ENCODE measurements at regions not wholly inside any gene's neighbourhood (a gene's known extent, or its start where the extent isn't known, plus 50 kb on each side); places are given as distances from the start of the nearest gene placed in this dataset.

DNA sequence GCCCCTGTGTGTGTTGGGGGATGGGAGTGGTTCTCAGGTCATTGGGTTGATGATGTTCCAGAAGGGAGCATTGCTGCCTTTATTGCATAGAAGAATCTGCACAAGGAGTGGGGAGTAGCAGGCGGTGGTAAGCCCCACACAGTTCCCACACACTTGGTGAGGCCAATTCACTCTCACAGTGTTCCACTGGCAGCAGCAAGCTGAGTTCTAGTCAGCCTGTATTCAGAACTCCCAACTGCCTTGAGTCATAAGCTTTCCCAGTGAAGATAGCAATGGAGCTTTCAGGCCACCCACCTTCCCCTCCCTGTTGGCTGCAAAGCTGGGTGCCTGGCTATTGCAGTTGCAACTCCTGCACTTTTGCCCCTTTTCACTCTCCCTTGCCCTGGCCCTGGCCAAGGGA is 181.1 kb upstream of the RBMS3 start:
- Histone ChIP-seq H3K27me3 (ENCODE audit: control insufficient read depth, insufficient read depth, low read length) (no peaks in the 10 kb centered on the region), H3K4me3 (ENCODE audit: low read depth in 2 of 2, low read length in 2 of 2) (no peak overlapping the region), H3K9me3 (ENCODE audit: control insufficient read depth, insufficient read depth, low read depth, low read length) (no peaks in the 10 kb centered on the region), H3K36me3 (ENCODE audit: control insufficient read depth, insufficient read depth, low read length) (no peaks in the 10 kb centered on the region), H3K27ac (ENCODE audit: low read length) (no peak overlapping the region), H3K4me1 (ENCODE audit: control insufficient read depth, insufficient read depth, low read length) (no peaks in the 10 kb centered on the region)
- BruUV-seq (replicated peaks), result no TSS peak
- intact Hi-C loops (cut with micrococcal nuclease; ENCODE audit: unreplicated experiment), result no loop called here
- TF ChIP-seq TCF7L2 (IDR thresholded peaks at IDR 0.05; ENCODE audit: low read depth, low read length), result no peak
- ATAC-seq (no peak), DNase-seq (ENCODE audit: low read depth, low spot score) (no peak)
- POLR2A ChIA-PET, result no interaction called here
- in situ Hi-C loops (cut with HindIII; ENCODE audit: low pct_unique_long_range_greater_than_20kb, low sequenced_read_pairs), result no loop called here
- CTCF ChIA-PET, result no interaction called here

DNA sequence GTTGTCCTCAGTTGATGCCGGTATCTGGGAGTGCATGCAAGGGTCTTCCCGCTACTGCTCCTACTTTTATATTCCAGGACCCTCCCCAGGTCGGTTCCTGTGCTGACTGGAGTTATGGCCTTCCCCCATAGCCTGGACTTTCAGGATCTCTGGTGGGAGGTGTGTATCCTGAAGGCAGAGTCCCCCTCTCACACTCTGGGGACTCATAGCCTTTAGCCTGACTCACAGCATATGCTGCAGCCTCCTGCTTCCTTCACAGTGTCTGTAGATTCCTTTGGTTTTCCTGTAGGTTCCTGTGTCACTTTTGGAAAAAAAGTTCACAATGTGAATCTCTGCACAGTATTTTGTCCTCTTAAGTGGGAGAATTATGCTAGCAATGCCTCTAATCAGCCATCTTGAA is 180.6 kb upstream of the RBMS3 start:
- TF ChIP-seq, protein P1, sequence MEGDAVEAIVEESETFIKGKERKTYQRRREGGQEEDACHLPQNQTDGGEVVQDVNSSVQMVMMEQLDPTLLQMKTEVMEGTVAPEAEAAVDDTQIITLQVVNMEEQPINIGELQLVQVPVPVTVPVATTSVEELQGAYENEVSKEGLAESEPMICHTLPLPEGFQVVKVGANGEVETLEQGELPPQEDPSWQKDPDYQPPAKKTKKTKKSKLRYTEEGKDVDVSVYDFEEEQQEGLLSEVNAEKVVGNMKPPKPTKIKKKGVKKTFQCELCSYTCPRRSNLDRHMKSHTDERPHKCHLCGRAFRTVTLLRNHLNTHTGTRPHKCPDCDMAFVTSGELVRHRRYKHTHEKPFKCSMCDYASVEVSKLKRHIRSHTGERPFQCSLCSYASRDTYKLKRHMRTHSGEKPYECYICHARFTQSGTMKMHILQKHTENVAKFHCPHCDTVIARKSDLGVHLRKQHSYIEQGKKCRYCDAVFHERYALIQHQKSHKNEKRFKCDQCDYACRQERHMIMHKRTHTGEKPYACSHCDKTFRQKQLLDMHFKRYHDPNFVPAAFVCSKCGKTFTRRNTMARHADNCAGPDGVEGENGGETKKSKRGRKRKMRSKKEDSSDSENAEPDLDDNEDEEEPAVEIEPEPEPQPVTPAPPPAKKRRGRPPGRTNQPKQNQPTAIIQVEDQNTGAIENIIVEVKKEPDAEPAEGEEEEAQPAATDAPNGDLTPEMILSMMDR (IDR thresholded peaks at IDR 0.05), result no peak
- TF ChIP-seq POLR2AphosphoS5 (IDR thresholded peaks at IDR 0.05; ENCODE audit: low read depth, low read length) (no peak), TCF7L2 (IDR thresholded peaks at IDR 0.05; ENCODE audit: low read depth, low read length) (no peak), SIN3A (IDR thresholded peaks at IDR 0.05; ENCODE audit: borderline replicate concordance, insufficient read depth, low read depth, low read length) (no peak)
- TF ChIP-seq, protein P2, sequence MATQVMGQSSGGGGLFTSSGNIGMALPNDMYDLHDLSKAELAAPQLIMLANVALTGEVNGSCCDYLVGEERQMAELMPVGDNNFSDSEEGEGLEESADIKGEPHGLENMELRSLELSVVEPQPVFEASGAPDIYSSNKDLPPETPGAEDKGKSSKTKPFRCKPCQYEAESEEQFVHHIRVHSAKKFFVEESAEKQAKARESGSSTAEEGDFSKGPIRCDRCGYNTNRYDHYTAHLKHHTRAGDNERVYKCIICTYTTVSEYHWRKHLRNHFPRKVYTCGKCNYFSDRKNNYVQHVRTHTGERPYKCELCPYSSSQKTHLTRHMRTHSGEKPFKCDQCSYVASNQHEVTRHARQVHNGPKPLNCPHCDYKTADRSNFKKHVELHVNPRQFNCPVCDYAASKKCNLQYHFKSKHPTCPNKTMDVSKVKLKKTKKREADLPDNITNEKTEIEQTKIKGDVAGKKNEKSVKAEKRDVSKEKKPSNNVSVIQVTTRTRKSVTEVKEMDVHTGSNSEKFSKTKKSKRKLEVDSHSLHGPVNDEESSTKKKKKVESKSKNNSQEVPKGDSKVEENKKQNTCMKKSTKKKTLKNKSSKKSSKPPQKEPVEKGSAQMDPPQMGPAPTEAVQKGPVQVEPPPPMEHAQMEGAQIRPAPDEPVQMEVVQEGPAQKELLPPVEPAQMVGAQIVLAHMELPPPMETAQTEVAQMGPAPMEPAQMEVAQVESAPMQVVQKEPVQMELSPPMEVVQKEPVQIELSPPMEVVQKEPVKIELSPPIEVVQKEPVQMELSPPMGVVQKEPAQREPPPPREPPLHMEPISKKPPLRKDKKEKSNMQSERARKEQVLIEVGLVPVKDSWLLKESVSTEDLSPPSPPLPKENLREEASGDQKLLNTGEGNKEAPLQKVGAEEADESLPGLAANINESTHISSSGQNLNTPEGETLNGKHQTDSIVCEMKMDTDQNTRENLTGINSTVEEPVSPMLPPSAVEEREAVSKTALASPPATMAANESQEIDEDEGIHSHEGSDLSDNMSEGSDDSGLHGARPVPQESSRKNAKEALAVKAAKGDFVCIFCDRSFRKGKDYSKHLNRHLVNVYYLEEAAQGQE (IDR thresholded peaks at IDR 0.05; ENCODE audit: insufficient read depth in 1 of 2, low read depth in 2 of 2, low read length in 1 of 2), result no peak
- Histone ChIP-seq H3K27me3 (ENCODE audit: control insufficient read depth, insufficient read depth, low read length) (no peaks in the 10 kb centered on the region), H3K36me3 (ENCODE audit: control insufficient read depth, insufficient read depth, low read length) (no peaks in the 10 kb centered on the region), H3K4me3 (ENCODE audit: low read depth in 2 of 2, low read length in 2 of 2) (no peak overlapping the region), H3K4me1 (ENCODE audit: control insufficient read depth, insufficient read depth, low read length) (no peaks in the 10 kb centered on the region), H3K27ac (ENCODE audit: low read length) (no peak overlapping the region), H3K9me3 (ENCODE audit: control insufficient read depth, insufficient read depth, low read depth, low read length) (no peaks in the 10 kb centered on the region)
- POLR2A ChIA-PET, result no interaction called here
- intact Hi-C loops (cut with micrococcal nuclease; ENCODE audit: unreplicated experiment) (no loop called here), in situ Hi-C loops (cut with HindIII; ENCODE audit: low pct_unique_long_range_greater_than_20kb, low sequenced_read_pairs) (no loop called here)
- no peak for DNase-seq (ENCODE audit: low read depth, low spot score)
- CTCF ChIA-PET, result no interaction called here
- BruUV-seq (replicated peaks), result no TSS peak
- no peak for ATAC-seq

DNA sequence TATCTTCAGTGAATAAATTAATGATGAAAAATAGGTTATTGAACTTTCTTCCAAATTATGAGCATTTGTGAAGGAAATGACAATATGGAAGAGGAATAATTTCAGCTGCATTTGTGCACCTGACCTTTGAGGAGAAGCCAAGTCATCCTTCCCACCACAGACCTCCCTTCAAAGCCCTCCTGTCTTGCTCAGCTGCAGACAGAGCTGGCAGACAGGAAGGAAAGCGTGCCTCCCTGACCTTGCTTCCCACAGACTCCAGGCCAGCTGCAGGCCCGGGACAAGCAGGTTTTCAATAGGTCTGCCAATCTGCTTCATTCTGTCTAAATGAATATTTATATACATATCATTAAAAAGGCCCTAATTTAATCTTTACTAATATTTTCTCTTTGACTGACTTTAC is 152.9 kb upstream of the RBMS3 start:
- DNase-seq (ENCODE audit: low read depth, low spot score), result no peak
- no peak for TF ChIP-seq SIN3A (IDR thresholded peaks at IDR 0.05; ENCODE audit: borderline replicate concordance, insufficient read depth, low read depth, low read length)
- TF ChIP-seq TCF7L2 (IDR thresholded peaks at IDR 0.05; ENCODE audit: low read depth, low read length), result no peak
- TF ChIP-seq, protein P1 (IDR thresholded peaks at IDR 0.05), result no peak
- TF ChIP-seq, protein P2 (IDR thresholded peaks at IDR 0.05; ENCODE audit: insufficient read depth in 1 of 2, low read depth in 2 of 2, low read length in 1 of 2), result no peak
- no peak for TF ChIP-seq POLR2AphosphoS5 (IDR thresholded peaks at IDR 0.05; ENCODE audit: low read depth, low read length)
- in situ Hi-C loops (cut with HindIII; ENCODE audit: low pct_unique_long_range_greater_than_20kb, low sequenced_read_pairs), result no loop called here
- intact Hi-C loops (cut with micrococcal nuclease; ENCODE audit: unreplicated experiment), result no loop called here
- POLR2A ChIA-PET, result no interaction called here
- no peaks in the 10 kb centered on the region for H3K4me1 ChIP-seq (ENCODE audit: control insufficient read depth, insufficient read depth, low read length)
- no peaks in the 10 kb centered on the region for H3K9me3 ChIP-seq (ENCODE audit: control insufficient read depth, insufficient read depth, low read depth, low read length)
- H3K27ac ChIP-seq (ENCODE audit: low read length), result no peak overlapping the region
- no peak for ATAC-seq
- H3K27me3 ChIP-seq (ENCODE audit: control insufficient read depth, insufficient read depth, low read length), result no peaks in the 10 kb centered on the region
- no TSS peak for BruUV-seq (replicated peaks)
- H3K36me3 ChIP-seq (ENCODE audit: control insufficient read depth, insufficient read depth, low read length), result no peaks in the 10 kb centered on the region
- CTCF ChIA-PET, result no interaction called here
- no peak overlapping the region for H3K4me3 ChIP-seq (ENCODE audit: low read depth in 2 of 2, low read length in 2 of 2)
